ENCODE measurements at regions not wholly inside any gene's neighbourhood (a gene's known extent, or its start where the extent isn't known, plus 50 kb on each side); places are given as distances from the start of the nearest gene placed in this dataset.
A peak's percentile ranks its signal among the peaks of the same experiment; 100 is the strongest.
"Not testable (repeated sequence)": the region's sequence is repeated elsewhere in the genome, so short reads cannot be mapped to it uniquely, and the experiment has no call there.

GRCh38 chr2:66632882-66633281 is 198.0 kb downstream of the MEIS1 start:
- DNase-seq: not testable (repeated sequence)

GRCh38 chr2:66633631-66634030 is 198.7 kb downstream of the MEIS1 start:
- DNase-seq: no peak

DNA sequence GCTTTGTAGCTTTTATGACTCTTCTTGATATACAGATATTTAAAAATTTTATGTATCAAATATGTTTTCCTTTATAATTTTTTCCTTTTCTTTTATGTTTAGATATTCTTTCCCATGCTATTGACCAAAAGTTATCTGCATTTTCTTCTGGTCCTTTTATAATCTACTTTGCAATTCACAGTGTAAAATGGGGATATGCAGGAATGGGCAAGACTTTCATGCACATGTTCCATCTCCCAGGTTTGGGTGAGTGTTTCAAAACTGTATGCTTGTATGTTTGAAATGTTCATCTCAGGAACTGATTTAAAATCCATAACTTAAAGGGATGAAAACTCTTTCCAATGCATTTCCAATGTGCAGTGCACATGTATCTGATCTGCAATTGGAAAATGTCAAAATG is 199.9 kb downstream of the MEIS1 start:
- DNase-seq: no peak

DNA sequence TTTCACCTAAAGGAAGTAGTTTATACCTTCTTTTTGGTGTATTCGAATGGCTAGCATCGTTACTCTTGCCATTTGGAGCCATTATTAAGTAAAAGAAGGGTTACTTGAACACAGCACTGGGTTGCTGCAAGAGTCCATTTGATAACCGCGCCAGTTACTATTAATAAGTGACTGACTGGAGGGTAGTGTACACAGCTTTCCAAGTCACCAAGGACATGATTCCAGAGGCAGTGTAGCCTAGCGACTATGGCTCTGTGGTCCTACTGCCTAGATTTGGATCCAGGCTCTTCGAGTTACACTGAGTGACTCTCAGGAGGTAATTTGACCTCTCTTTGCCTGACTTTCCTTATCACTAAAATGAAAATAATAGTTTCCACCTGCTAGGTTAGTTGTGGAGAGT is 206.8 kb downstream of the MEIS1 start:
- no peak for DNase-seq

DNA sequence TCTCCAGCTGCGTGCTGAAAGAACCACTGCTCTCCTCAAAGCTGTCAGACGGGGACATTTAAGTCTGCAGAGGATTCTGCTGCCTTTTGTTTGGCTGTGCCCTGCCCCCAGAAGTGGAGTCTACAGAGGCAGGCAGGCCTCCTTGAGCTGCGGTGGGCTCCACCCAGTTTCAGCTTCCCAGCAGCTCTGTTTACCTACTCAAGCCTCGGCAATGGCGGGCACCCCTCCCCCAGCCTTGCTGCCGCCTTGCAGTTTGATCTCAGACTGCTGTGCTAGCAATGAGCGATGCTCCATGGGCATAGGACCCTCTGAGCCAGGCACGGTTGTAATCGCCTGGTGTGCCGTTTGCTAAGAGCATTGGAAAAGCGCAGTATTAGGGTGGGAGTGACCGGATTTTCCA is 213.2 kb downstream of the MEIS1 start:
- not testable (repeated sequence) for DNase-seq

- DNase-seq: no peak
These were observed 214.1 kb downstream of the MEIS1 start for GRCh38 chr2:66649006-66649405.

DNA sequence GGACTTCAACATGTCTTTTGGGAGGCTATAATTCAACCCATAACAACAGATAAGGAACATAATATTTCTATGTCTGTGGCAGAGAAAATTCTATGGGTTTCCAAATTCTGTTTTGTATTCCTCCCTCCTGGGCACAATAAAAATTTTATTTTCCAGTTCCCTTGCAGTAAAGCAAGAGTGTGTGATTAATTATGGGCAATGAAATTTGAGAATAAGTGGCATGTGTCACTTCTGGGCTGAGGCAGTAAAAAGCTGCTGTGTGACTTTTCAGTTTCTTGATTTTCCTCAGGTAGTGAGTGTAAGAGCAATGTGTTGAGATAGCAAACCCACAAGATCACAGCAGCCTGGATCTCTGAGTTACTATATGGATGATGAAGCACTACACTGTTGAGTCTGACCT is 216.4 kb downstream of the MEIS1 start:
- no peak for DNase-seq

GRCh38 chr2:66660804-66661203 is 225.9 kb downstream of the MEIS1 start:
- no peak for DNase-seq

GRCh38 chr2:66661253-66662173 is 226.6 kb downstream of the MEIS1 start:
- no peak for DNase-seq

DNA sequence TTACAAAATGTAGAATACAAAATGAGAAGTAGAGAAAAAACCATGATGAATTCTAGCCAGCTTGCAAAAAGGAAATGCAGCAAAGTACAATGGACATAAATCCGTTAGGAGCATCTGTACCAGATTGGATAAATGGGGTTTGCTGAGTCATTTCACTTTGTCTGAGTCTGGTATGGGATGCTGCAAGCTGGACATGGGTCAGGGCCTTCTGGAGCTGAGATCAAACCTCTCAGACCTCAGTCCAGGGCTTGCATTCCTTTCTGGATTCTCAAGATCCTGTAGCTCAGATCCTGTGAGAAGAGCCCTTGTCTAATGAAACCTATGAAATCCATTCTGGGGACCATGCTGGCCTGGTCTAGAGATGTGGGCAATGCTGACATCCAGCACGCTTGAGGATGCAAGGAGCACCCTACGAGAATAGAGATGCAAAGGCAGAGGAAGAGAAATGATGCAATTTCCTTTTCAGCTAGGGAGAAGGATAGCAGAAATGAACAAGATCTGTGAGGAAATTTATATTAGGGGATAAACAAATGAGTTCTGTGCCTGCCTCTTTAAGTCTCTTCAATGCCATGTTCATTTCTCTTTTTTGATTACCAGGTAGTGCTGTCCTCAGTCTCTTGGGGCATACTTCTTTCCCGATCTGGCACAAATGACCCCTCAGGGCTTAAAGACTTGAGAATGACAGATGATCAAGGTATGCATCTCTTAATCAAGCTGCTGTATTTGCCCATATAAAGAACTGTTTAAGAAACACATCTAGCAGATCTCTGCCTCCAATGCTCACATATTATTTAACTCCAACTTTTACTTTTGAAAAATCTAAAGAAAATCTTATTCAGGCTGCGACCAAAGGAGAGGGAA is 230.4 kb downstream of the MEIS1 start:
- no peak for DNase-seq

GRCh38 chr2:66667301-66667700 is 232.4 kb downstream of the MEIS1 start:
- DNase-seq: no peak

GRCh38 chr2:66673286-66673685 is 238.4 kb downstream of the MEIS1 start:
- DNase-seq: no peak

- DNase-seq: no peak
These were observed 239.2 kb downstream of the MEIS1 start for GRCh38 chr2:66674087-66674486.

DNA sequence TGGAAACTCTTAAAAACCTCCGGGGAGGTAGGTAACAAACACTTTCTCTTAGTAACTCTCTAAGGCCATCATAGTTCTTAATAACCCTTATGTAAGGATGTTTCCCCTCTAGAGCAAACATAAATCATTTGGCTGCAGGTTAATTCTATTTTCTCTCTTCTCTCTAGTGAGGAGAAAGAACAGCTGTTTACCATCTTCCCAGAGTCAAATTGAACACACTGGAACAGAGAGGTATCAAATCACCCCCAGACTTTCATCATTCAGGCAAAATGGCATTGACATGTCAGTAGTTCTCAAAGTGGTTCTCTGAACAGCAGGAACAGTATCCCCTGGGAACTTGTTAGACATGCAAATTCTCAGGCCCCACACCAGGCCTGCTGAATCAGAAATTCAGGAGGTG is 240.7 kb downstream of the MEIS1 start:
- DNase-seq: no peak

GRCh38 chr2:66679442-66679841 is 244.5 kb downstream of the MEIS1 start:
- DNase-seq: no peak

DNA sequence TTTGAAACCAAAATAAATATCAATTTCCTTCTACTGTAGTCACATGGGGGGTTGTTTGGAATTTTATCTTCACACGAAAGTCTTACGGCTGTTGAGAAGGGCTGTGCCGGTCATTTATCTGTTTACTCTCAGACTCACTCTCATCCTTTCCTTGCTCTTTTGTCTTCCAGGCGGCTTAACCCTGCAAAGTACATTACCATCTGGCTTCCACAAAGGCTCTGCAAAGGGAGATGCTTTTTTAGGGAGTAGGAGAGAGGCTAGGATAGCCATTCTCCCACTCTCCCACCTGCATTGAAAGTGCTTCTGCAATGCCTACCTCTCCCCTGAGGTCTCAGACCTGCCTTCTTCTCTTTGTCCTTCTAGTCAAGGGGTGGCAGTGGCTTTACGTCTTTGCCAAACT is 247.6 kb downstream of the MEIS1 start:
- DNase-seq: no peak

GRCh38 chr2:66683064-66683463 is 248.1 kb downstream of the MEIS1 start:
- no peak for DNase-seq

DNA sequence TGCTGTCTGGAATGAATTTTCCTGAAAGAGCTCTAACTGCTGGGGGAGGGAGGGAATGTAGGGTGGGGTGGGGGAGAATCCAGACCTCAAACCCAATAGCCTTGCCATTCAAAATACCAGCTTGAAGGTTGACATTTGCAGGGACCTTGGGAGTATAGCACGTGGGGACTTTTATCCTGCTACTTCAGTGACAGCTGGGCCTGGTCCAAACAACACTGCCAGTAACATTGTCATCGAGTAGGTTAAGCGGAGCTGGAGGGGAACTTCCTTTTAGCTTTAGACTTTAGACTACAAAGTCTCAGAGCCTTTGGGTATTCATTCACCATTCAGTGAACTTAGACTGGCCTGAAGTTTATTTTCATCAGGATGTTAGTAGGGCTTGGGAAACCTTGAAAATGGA is 248.7 kb downstream of the MEIS1 start:
- DNase-seq: no peak

DNA sequence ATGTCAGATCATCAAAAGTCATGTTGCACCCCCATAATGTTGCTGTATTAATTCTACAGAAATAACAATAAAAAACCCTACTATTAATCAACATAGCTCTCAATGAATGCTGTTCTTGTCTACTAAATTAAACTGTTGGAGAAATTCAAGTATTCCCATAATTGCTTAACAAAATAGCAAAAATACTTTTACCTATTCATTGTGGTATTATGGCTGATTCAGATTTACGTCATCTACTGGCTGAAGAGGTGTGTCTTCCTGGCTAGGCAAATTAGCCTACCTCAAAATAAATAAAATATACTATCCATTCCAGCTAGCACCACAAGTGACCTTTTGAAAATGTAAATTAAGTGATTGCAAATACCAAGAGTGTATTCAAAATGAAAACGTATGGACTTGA is 249.4 kb downstream of the MEIS1 start:
- DNase-seq: no peak

- DNase-seq: peak; percentile 27
These were observed 251.8 kb downstream of the MEIS1 start for GRCh38 chr2:66686755-66687154.

DNA sequence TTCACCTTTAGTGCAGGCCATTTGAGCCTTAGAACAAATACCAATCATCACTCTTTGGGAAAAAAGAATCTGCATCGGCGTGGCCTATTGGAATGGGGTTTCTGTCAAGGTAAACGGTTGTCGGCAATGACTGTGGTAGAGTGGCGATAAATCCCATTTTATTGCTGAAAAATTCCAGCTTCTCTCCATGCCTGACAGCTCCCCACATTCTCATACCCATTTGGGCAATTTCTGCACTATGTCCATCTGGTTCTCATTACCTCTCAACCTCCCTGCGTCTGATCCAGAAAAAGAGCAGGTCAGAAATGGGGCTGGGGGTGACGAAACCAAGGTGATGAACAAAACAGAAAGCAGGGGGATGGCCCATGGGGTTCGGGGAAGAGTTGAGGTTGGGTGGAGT is 254.0 kb downstream of the MEIS1 start:
- no peak for DNase-seq

- no peak for DNase-seq
These were observed 254.6 kb downstream of the MEIS1 start for GRCh38 chr2:66689456-66690051.

Measured in activated CD4-positive, alpha-beta T cell treated with anti-CD3 and anti-CD28 coated beads, Interleukin-2, amount 50 U/mL, for 16 hours (primary cell).